NCI-H1417 (cell line): ENCODE measurements at regions not wholly inside any gene's neighbourhood (a gene's known extent, or its start where the extent isn't known, plus 50 kb on each side); places are given as distances from the start of the nearest gene placed in this dataset.

ENCODE experiments used
- DNase-seq, 3 experiments: peaks; one replicate each; lab custom pipeline; 2025; lab: John Stamatoyannopoulos, UW

DNA sequence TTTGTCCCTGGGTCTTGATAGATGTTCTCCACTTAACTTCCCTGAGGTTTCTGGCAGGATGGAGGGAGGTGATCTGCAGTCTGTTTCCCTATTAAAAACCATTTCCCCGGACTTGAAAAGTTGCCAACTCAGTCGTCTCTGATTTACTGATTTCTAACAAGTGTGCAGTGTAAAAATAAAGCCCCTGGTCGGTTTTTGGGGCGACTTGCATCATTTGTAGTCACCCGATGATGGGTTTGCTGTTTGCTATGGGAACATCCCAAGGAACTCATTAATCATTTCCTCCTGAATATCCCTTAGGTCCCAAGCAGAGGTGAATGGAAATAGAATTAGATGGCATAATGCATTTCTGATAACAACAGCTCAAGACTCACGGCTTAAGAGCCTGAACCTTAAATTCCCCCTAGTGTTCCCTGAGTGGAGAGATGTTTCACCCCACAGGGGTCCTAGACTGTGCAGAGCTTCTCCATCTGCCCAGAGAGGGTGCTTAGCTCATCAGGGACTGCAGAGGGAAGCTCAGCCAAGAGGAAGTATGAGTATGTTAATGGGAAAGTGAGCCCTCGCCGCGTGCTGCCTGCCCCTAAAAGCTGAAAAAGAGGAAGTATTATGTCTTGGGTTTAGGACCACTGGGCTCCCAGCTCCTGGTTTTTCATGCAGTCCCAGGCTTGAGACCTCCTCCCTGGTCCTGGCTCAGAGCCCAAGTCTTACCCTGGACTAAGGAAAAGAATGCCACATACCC, 115.1 kb upstream of the DAP start:
- no peak for DNase-seq

DNA sequence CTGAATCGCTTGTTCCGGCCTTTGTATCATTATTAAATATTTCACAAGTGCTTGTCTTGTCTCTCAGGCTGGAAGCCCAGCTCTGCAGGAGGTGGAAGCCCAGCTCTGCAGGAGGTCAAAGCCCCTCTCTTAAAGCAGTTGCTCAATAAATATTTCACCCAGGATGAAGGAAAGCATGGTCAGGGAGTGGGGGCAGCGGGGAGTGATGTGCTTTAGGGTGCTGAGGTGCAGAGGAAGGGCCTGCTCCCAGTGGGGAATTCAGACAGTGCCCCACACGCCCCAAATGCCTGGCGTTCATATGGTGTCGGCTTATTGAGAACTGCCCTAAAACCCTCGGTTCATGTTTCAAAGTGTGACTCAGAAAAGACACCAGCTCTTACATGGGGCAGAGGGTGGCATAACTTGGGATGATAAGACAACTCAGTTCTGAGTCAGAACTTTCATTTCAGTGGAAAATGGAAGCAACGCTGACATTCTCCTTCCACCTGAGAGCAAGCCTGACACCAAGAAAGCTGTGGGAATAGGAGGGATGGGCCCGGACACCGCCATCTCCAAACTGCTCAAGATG, 114.3 kb upstream of the DAP start:
- no peak for DNase-seq

DNA sequence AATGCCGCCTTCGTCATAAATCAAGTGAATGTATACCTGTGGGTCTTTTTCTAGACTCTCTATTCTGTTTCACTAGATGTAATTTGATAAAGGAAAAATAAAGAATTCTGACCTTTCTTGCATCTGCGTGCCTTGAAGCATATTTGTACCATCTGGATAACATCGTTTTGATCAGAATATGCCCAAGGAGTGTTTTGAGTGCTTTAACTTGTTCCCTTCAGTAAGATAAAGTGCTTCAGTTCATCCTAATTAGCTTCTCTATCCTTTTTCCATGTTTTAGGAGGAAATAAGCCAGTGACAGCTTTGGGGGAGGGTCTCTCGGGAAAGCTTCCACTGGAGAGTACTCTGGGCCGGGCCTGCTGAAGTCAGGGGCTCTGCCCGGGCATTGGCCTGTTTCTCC, 113.5 kb upstream of the DAP start:
- DNase-seq, result no peak

DNA sequence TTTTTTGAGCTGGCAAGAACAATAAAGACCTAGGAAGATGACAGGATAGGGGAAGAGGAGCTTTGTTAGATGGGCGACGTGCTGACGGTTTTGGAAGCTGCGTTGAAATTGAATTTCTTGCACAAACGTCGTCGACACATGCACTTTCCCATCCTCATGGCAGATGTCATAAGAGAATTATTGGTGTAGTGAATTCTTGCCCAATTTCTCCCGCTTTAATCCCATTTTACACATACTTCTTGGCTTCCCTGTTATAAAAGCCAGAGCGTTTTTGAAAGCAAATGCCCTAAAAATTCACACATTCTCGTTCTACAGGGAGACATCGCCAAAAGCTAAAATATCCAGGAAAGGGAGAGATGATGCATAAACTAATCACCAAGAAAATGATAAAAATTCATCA, 109.8 kb upstream of the DAP start:
- DNase-seq, result no peak

DNA sequence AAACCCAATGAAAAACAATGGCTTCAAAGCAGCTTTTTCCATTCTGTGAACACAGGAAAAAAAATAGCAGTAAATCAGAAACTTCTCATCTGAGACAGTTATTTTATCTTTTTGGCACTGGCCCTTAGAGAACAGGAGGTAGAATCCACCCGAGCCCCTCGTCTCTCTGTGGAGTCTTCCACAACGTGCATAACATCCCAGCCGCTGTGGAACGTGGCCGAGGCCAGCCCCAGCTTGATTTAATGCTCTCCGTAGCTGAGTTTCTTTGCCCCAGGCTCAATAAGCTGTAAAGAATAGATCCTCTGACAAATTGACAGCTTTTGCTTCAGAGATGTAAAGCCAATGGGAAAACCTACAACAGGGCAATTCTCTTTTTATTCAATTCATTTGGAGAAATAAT, 107.9 kb upstream of the DAP start:
- DNase-seq, result no peak

DNA sequence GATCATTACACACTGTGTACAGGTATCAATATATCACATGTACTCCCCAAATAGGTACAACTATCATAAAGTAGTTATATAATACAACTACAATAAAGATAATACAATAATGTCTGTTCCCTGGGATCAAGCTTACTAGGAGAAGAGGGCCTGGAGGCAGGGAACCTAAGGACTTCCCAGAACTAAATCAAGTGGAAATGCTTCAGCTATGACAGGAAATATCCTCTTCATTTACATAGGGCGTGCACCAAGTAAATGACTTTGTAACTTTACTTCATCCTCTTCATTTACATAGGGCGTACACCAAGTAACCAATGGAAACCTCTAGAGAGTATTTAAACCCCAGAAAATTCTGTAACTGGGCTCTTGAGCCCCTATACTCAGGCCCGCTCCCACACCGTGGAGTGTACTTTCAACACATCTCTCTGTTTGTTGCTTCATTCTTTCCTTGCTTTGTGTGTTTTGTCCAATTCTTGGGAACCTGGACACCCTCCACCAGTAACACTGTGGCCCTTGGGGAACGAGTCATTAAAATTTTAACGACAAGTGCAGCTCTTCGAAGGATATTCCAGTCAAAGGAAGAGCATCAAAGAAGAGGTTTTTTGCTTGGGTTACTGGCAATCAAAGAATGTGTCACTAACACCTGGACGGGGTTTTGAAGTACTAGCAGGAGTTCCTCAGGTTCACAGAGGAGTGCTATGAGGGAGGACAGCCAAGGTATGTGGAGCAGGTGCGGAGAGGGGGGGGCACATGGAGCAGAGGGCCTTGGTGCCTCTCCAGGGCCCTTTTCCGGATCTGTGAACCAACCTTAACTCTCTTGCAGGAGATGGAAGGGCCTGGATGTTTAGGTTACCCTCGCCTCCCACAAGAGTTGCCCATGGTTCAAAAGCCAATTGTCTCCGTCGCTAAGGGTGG, 106.6 kb upstream of the DAP start:
- no peak for DNase-seq

DNA sequence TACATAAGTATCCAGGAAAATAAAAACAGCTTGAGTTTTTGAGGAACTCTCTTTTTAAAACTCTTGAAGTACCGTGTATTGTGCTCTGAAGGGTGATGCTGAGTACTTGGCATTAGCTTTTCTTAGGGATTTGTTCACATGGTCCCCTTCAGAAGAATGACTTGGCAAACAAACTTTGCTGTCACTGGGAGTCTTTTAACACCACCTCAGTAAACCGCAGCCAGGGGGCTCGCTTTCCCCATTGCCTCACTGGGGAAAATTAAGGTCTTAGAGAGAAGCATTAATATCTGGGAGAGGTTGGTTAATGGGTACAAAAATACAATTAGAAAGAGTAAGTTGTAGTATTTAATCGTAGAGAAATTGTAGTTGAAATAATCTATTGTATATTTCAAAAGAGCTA, 105.9 kb upstream of the DAP start:
- peak in 1 of 3 experiments; percentile 12 for DNase-seq

DNA sequence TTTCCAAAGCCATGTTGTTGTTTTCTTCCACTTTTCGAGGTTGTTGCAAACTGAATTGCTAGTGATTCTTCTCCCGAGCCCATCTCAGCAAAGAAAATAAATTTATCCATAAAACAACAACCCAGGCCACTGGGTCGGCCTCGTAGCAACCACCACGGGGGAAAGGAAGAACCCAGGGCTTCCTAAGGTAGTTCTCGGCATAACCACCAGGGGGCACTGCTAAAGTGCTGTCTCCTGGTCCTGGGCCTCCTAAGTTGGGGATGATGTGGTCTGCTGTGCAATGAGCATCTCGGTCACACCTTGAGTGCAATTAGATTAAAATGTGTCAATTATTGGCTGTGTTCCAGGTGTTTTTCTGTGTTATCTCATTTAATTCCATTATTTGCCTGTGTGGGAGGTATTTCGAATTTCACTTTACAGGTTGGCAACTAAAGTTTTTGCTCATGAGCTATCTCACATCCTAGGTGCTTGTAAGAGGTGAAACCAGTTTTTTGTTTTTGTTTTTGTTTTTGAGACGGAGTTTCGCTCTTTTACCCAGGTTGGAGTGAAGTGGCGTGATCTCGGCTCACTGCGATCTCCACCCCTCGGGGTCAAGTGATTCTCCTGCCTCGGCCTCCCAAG, 102.8 kb upstream of the DAP start:
- DNase-seq, result peak in 2 of 3 experiments; percentile 53 to 57

DNA sequence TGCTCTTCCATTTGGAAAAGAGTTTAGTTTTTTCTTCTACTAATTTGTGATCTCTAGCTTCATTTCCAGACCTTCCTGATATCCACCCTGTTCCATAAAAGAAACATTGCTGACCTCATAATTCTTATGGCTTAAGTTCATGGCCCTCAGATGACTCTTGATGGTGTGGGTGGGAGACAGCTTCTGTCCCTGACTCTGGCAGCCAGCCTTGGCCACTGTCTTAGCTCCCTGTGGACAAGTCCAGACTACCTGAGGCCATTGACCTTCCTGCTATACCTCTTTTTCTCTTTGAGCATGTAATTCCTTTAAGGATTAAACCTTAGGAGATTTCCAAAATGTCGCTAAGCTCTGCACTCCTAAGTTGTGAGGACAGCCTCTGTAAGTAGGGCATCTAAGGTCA, 101.1 kb upstream of the DAP start:
- DNase-seq, result no peak

DNA sequence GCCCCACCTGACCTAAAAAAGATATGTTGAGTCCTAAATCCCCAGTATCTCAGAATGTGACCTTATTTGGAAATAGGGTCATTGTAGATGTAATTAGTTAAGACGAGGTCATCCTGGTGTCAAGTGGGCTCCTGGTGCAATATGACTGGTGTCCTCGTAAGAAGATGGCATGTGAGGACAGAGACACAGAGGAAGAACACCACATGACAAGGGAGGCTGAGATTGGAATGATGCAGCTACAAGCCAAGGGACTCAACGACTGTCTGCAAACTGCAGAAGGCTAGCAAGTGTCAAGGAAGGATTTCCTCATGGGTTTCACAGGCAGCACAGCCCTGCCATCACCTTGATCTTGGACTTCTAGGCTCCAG, 100.4 kb upstream of the DAP start:
- no peak for DNase-seq

DNA sequence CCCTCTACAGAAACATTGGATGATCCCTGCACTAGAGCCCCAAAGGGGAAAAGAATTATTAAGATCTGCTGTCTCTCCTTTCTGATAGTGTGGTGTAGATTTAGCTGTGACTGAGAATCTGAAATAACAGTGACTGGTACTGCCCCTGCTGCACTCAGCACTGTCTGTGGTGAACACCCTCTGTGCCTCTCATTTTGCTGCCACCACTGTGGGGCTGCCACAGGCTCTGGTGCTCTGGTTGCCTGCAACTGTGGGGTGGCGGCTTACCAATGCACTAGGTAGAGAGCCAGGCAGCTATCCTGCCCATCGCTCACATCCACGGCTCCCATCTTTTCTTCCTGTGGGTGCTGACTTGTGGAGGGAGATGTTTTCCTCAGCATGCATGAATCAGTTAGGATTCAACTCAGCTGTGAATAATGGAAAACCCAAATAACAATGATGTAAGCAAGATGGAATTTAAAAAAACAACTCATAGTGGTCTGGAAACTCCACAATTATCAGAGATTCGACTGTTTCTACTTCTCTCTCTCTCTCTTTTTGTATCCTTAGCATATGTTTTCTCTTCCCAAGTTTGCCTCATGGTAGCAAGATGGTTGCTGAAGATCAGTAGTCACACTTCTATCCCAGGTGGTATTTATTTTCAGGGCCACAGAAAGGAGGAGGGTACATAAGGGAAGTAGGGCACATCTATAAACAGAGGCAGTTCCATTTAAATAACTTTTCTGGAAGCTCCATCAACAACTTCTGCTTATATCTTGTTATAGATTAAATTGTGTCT, 99.8 kb upstream of the DAP start:
- no peak for DNase-seq

DNA sequence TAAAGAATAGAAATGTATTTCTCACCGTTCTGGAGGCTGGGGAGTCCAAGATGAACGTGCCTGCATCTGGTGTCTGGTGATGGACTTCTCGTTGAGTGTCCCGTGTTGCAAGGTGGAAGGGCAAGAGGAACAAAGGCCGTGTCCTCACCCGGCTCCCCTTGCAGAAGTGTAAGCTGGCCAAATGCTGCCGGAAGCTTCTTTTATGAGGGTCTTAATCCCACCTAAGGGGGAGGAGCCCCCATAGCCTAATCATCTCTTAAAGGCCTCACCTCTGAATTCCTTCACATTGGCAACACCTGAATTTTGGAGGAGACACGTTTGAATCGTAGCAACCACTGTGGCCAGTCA, 99.1 kb upstream of the DAP start:
- DNase-seq, result no peak

DNA sequence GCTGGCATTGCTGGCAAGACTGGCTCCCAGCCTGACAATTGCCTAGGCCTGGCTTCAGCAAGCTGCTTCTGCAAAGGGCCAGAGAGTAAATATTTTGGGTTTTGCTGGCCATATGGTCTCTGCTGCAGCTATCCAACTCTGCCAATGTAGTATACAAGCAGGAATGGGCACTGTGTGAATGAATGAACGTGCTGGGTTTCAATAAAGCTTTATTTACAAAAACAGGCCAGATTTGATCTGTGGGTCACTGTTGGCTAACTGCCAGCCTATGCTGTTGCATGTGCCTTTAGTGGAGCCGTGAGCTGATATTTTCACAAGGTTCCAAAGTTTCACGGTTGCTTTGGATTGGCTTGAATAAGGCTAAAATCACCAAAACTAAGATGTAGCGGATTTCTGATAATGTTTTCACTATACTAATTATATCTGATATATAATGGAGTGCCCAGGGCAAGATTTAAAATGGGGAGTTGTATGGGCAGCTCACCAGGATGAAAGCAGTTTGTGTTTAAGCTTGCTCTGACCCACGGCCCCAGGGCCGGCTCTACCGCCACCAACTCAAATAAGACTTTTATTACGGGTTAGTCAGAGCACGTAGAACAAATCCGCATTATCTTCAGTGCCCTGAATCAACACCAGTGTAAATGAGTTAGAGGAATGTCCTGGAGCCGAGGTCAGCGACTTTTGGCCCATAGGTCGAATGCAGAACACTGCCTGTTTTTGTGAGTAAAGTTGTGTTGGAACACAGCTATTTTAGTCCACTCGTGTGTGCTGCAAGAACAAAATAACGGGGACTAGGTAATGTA, 98.6 kb upstream of the DAP start:
- no peak for DNase-seq

DNA sequence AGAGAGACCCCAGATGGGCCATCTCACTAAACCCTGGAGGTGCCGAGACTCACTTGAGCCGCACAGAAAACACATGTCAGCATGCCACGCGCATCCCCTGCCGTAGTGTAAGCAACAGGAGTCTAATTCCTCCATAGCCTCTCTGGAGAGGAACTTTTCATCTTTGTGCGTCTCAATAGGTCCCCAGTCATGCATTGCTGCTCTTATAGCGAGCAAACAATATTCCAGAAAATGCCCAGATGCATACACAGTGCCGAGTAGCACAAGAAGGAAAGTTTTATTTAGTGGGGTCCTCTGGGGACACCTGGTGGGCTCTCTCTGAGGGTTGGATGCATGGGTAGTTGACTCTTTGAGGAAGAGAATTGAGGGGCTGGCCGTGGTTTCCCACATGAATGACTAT, 97.9 kb upstream of the DAP start:
- DNase-seq, result no peak

DNA sequence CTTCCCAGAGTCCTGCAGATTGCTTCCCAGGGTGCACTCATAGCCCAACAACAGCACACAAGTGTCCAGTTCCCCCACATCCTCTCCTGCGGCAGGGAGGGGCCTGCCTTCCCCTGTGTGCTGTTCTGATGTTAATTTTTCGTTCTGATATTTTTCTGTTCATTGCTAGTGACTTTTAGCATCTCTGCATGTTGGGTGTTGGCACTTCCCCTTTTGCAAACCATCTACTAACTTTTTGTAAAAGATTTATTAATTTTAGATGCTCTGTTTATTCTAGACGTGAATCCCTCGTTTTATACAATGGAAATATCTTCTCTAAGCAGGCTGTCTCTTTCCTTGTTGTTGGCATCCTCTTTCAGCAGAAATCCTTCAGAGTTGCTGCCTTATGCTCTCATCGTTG, 97.3 kb upstream of the DAP start:
- no peak for DNase-seq

DNA sequence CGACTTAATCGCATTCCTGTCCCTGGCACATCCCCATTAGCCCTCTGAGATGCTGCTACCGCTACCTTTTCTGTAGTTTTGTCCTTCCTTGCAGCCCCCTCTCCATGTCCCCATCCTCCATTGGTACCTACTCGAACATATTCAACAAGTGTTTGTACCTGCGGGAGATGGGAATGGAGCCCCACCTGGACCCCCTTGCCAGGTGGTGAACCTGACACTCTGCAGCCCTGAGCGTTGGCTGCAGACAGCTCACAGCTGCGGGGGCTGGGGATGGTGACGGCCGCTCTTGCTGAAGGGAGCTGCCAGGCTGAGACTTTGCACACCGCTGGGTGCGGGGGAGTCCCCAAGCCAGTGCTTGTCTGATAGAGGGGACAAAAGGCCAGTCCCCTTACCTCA, 96.3 kb upstream of the DAP start:
- DNase-seq, result no peak

DNA sequence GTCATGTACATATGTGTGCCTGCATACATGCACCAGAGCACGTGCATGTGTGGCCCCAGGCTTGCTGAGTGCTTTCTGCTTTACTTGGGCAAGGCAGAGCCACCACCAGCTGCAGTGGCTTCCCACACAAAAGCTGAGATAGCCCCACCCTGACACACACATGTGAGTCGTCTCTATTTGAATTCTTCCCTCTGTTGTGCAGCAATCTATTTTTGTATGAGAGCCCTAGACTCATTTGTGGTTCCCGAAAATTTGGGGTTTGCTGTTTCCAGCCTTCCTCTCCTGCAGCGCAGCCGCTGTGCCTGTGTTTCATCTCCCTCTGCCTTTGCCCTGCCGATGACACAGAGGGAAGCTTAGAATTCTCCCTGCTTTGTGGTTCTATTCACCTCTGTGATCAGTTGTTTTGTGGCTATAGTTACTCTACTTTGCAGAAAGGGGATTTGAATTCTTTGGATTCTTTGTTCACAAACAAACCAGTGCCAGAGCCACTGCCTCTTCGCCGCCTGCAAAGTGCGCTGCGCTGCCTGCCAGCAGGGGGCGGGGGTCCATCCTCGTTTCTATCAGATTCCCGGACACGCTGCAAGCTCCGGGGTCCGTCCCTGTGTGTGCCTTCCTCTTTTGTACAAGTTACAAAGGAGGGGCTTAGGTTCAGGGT, 95.8 kb upstream of the DAP start:
- no peak for DNase-seq

DNA sequence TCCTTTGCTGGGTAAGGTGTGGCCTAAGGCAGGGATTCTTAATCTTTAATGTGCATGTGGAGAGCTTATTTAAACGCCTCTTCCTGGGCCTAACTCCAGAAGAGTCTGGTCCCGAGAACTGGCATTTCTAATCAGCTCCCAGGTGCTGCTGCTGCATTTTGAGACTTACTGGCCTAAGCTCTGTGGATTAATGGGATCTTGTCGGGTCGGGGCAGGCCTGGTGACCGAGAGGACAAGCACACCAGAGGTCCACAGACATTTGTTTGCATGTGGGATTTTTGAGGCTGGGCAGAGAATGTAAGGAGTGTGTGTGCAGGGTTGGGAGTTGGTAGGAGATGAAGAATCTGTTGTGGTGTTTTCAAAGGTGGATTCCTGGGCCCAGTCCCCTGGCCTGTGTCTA, 95.0 kb upstream of the DAP start:
- DNase-seq, result no peak

DNA sequence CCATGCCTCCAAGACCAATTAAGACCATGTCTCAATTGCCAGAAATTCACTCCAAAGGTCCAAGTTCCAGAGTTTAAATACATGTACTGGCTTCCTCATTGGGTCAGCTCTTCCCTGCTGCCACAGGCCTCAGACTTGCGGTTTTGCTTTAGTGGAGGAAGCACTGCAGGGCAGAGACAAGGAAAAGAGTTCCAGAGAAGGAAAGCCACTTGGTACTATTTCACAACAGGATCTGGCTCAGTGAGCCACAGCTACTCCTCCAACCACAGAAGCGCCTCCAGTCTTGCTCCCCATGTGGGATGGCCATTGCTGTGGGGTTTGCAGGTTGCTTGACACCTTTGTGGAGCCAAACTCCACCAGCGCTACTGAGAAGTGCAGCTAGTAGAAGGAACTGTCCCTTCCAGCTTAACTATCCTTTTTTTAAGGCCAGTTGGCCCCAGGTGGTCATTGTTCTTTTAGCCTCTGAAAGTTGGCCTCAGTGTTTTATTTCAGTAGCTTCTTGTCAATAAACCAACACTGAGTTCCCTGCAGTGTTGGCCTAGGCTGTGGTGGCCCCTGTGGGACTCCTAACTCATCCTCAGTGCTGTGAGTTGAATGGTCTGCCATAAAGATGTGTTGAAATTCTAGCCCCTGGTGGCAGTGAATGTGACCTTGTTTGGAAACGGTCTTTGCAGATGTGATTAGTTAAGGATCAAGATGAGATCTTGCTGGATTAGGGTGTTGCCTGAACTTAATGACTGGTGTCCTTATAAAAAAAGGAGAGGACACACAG, 93.7 kb upstream of the DAP start:
- DNase-seq, result no peak

DNA sequence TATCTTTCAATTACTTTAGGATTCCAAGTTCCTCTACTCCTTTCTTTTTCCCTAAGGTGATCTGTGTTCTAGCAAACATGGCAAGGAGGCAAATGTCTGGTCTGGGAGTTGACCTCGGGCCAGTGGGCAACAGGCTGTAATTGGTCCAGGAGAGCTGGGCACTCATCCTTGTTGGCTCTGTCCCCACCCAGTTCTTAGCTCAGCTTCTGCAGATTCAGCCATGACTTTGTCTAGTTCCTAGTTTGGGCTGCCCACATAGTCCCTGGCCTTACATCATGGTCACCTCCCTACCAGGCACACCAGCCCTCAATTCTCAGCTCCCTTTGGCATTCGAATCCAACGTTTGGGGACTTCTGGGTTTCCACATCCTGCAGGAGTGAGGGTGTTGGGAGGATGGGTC, 92.1 kb upstream of the DAP start:
- DNase-seq, result no peak
